Inflammatory macrophage (primary cell): ENCODE measurements at regions not wholly inside any gene's neighbourhood (a gene's known extent, or its start where the extent isn't known, plus 50 kb on each side); places are given as distances from the start of the nearest gene placed in this dataset.
"Not testable (repeated sequence)": the region's sequence is repeated elsewhere in the genome, so short reads cannot be mapped to it uniquely, and the experiment has no call there.

Source experiments
- DNase-seq, 2 donors: peaks; one replicate each; pipeline ENCODE4 v3.0.0-alpha.2; 2020 to 2022

DNA sequence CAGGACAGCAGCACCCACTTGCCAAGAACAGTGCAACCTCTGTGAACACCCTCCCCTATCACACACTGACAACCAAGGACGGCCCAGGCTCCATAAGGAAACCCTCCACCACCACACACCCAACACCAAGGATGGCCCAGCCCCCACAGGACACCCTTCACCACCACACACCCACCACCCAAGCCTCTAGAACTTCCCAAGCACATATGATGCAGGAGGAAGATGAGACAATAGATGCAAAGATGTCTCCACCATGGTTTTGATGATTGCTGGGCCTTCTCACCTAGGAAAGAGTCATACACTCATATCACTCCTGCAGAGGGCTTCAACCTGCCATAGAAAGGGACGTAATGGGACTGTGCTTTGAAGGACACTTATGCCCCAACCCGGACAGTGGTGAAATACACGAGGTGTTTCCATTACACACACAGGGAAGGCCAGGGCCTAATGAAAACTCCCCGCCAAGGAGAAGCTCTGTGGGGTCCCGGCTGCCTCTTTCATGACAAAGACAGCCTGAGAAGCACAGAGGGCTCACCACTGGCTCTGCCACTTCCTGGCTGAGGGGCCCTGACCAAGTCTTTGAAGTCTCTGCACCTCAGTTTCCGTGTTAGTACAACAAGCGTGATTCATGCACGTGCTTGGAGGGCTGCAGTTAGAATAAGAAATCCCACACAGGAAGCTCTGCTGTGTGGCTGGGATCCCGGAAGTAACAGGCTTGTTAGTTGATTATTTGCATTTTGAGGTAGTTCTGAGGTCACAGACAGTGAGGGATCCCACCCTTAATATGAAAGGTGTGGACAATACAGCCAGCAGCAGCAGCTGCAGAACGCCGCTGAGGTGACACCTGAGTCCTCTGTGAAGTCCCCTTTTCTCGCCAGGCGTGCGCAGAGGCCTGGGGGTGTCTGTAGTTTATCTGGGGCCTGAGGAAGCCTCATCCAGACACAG lies 61.9 kb upstream of the ATP12A start:
- no peak for DNase-seq

DNA sequence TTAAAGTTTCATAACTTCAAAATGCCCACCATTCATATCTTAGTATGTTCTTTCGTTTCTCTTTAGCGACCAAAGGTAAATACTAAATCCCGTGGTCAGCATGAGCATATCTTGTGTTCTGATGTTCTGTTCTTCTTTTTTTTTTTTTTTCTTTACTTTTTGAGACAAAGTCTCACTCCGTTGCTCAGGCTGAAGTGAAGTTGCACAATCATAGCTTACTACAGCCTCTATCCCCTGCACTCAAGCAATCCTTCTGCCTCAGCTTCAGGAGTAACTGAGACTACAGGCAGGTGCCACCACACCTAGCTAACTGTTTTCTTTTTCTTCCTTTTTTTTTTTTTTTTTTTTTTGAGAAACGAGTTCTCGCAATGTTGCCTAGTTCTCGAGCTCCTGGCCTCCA lies 60.9 kb upstream of the ATP12A start:
- no peak for DNase-seq

DNA sequence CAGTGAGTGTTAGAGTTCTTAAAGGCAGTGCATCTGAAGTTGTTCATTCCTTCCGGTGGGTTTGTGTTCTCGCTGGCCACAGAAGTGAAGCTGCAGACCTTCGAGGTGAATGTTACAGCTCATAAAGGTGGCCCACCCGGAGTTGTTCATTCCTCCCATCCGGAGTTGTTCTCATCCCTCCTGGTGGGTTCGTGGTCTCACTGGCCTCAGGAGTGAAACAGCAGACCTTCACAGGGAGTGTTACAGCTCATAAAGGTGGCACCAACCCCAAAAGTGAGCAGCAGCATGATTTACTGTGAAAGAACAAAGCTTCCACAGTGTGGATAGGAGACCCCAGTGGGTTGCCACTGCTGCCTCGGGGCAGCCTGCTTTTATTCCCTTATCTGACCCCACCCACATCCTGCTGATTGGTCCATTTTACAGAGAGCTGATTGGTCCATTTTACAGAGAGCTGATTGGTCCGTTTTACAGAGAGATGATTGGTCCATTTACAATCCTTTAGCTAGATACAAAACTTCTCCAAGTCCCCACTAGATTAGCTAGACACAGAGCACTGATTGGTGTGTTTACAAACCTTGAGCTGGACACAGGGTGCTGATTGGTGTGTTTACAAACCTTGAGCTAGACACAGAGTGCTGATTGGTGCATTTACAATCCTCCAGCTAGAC lies 57.6 kb upstream of the ATP12A start:
- DNase-seq = not testable (repeated sequence)

DNA sequence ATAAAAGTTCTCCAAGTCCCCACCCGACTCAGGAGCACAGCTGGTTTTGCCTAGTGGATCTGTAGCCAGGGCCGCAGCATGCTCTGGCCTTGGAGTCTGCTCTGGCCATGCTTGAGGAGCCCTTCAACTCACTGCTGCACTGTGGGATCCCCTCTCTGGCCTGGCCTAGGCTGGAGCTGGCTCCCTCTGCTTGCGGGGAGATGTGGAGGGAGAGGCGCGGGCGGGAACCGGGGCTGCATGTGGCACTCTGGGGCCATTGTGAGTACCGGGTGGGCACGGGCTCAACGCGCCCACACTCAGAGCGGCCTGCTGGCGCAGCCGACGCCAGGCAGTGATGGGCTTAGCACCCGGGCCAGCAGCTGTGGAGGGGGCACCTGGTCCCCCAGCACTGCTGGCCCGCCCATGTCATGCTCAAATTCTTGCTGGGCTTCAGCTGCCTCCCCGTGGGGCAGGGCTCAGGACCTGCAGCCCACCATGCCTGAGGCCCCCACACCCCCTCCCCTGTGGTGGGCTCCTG lies 57.0 kb upstream of the ATP12A start:
- DNase-seq = no peak

- no peak for DNase-seq
These were observed 55.8 kb upstream of the ATP12A start for GRCh38 chr13:24624363-24624762.

DNA sequence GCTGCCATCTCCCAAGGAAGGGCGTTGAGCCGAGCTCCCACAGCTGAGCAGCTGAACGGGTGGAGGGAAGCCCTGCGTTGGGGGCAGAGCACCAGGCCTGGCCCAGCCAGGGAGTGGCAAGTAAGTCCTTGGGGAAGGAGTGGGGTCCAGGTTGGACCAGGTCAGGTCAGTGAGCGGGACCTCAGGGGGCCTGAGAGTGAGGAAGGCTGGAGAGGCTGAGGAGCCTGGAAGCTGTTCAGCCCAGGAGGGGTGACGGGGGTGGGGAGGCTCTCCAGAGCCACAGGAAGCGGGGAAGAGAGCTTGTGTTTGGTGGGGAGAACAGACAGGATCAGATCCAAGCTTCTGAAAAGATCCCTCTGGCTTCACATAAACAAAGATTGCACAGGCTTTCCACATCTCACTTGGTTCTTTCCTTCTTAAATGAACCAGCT lies 55.4 kb upstream of the ATP12A start:
- DNase-seq = no peak

DNA sequence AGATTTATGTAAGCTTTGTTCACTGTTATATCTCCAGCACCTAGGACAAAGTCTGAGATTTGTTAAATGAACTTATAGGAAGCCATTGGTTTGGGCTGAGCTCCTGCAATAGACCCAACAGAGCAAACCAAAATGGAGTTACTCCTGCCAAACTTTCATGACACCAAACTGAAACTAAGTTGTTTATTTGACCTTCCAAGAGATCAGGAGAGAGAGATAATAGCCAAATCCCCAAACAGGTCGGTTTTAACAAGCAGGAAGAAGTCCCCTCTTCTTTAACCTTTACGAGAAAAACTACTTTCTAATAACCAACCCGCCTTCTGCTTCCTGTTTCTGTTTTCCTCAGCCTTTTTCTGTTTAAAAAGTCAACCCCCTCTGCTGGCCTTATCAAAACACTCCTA lies 54.9 kb upstream of the ATP12A start:
- peak in 1 of 2 donors; percentile 7 for DNase-seq

DNA sequence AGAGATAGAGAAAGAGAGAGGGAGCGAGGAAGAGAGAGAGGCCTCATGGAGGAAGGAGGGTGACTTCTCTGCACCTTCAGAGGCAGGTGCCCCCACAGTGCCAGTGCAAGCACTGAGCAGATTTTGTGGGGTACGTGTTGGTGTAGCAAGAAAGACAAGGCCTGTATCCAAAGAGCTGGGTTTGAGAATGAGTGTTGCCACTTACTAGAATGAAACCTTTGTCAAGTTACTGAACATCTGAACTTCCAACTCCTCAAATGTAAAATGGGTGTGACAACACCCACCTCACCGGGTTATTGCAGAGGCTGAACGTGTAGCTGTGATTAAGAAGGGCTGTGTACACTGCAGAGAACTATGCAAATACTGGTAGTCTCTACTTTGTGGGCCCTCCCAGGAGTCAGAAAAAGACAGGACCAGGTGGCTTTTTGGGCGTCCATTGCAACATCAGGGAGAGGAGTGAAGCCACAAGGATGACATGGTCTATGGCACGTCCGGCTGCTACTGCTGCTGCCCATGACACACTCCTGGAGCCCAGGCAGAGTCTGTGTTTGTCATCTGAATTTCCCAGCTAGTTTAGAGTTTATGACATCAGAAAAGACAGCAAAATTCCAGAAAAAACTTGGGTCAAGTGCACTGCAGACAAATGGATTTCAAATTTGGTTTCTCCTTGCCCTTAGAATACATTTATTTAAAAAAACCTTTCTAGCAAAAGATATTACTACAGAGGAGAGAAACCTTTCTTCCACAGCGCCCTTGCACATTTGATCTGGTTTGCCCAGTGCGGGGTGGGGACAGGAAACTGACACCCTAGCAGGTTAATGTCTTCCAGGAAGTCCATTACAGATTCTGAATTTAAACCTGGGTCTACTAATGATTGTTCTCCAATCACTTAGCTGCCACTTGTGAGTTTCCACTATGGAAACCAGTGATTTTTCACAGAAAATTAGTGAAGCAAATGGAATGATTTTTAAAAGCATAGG lies 54.0 kb upstream of the ATP12A start:
- no peak for DNase-seq

- no peak for DNase-seq
These were observed 53.0 kb upstream of the ATP12A start for GRCh38 chr13:24627090-24627714.

GRCh38 chr13:24627946-24628345 lies 52.3 kb upstream of the ATP12A start:
- DNase-seq = peak; percentile 54 to 69

DNA sequence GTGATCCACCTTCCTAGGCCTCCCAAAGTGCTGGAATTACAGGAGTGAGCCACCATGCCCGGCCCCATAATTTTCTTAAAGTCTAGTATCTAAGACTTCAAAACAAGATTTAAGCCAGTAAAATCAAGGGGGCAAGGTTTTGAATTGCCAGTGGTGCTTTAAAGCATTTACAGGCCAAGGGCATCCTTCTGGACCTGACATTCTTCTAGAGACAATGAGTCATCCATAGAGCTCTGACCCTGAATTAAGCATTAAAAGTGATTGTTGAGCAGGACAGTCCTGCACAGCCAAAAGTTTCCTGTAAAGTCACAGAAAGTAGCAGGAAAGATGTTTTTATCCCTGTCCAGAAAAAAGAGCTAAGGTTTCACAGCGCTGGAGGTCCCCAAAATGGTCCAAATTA lies 50.9 kb upstream of the ATP12A start:
- no peak for DNase-seq

DNA sequence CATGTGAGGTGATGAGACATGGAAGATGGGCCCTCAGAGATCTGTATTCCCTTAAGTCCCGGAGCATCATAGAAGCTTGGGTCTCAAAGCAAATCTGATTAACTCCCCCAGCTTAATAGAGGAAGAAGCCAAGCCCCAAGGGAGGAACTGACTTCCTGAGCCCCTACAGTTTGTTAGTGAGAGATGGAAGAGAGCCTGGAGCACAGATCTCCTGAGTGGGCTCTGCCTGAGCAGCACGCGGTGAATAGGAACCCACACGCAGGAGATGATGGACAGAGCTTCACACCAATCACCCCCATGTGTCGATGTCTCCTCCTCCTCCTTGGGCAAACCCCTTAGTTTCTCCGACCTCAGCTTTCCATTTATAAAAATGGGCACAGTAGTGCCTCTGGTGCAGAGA lies 50.1 kb upstream of the ATP12A start:
- DNase-seq = no peak
